ENCODE measurements at regions not wholly inside any gene's neighbourhood (a gene's known extent, or its start where the extent isn't known, plus 50 kb on each side); places are given as distances from the start of the nearest gene placed in this dataset.

DNA sequence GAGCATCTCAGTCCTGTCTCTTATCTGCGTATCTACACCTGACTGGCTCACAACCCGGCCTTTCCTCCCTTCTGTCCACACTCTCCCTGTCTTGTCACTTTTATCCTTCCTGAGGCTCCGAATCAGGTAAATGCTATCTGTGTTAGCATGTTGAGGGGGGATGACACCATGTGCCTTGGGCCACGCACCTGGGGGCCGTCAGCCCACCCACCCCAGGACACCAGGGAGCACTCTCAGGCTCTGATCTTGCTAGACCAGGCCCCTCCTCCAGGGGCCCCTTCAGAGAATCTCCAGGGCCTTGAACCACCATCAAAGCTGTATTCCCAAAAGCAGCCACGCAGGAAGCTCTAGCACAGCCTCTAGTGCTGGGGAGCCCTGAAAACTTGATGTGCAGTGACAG, 278.7 kb upstream of the SHH start (continued):
- TF ChIP-seq, protein P1, sequence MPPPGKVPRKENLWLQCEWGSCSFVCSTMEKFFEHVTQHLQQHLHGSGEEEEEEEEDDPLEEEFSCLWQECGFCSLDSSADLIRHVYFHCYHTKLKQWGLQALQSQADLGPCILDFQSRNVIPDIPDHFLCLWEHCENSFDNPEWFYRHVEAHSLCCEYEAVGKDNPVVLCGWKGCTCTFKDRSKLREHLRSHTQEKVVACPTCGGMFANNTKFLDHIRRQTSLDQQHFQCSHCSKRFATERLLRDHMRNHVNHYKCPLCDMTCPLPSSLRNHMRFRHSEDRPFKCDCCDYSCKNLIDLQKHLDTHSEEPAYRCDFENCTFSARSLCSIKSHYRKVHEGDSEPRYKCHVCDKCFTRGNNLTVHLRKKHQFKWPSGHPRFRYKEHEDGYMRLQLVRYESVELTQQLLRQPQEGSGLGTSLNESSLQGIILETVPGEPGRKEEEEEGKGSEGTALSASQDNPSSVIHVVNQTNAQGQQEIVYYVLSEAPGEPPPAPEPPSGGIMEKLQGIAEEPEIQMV (CRISPR knock-in tag; IDR thresholded peaks at IDR 0.05; ENCODE audit: low read depth) = no peak
- TF ChIP-seq BORCS8-MEF2B (CRISPR knock-in tag; IDR thresholded peaks at IDR 0.05) = no peak
- no peak for TF ChIP-seq ZNF335 (CRISPR knock-in tag; IDR thresholded peaks at IDR 0.05)
- no peak for TF ChIP-seq NCOA5 (CRISPR knock-in tag; IDR thresholded peaks at IDR 0.05)
- TF ChIP-seq FOXC1 (CRISPR knock-in tag; IDR thresholded peaks at IDR 0.05; ENCODE audit: borderline replicate concordance) = no peak
- TF ChIP-seq, protein P2, sequence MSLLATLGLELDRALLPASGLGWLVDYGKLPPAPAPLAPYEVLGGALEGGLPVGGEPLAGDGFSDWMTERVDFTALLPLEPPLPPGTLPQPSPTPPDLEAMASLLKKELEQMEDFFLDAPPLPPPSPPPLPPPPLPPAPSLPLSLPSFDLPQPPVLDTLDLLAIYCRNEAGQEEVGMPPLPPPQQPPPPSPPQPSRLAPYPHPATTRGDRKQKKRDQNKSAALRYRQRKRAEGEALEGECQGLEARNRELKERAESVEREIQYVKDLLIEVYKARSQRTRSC (CRISPR knock-in tag; IDR thresholded peaks at IDR 0.05; ENCODE audit: low read depth) = no peak
- TF ChIP-seq ZNF329 (CRISPR knock-in tag; IDR thresholded peaks at IDR 0.05; ENCODE audit: low read depth) = no peak
- TF ChIP-seq RBM22 (optimal IDR thresholded peaks at IDR 0.05; ENCODE audit: low read length) = no peak
- TF ChIP-seq JDP2 (CRISPR knock-in tag; IDR thresholded peaks at IDR 0.05; ENCODE audit: borderline replicate concordance) = no peak
- TF ChIP-seq, protein P3, sequence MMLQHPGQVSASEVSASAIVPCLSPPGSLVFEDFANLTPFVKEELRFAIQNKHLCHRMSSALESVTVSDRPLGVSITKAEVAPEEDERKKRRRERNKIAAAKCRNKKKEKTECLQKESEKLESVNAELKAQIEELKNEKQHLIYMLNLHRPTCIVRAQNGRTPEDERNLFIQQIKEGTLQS (CRISPR knock-in tag; IDR thresholded peaks at IDR 0.05) = no peak

DNA sequence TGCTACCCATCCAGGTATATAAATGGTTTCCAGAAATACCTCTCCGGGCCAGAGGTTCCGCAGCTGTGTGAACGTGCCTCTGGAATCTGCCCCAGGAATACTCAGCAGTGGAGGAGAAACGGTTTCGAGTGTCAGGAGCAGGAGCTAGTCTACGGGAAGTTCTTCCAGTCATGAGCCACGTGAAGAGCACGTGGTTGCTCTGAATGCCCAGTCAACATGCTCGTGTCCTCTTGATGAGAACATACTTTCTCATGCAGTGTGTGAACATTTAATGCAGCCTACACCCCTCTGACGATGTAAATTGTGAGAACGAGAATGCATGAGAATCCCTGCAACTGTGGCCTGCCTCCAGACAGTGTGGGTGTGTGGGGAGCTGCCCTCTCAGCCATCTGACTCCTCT, 277.0 kb upstream of the SHH start:
- Histone ChIP-seq H2AFZ (ENCODE audit: low read length) (no peak overlapping the region), H4K20me1 (ENCODE audit: insufficient read depth, low read length) (no peaks in the 10 kb centered on the region), H3K9ac (ENCODE audit: insufficient read depth, low read depth, low read length) (no peak overlapping the region), H3K27ac (ENCODE audit: extremely low read length, insufficient read depth, low read length) (no peak overlapping the region), H3K79me2 (ENCODE audit: insufficient read depth, low read length) (no peaks in the 10 kb centered on the region), H3K9me3 (ENCODE audit: low read length) (no peaks in the 10 kb centered on the region), H3K27me3 (ENCODE audit: control insufficient read depth in 1 of 2, insufficient read depth in 2 of 2, low read length in 2 of 2) (peaks cover 5 to 50% of the 10 kb centered on the region in 2 experiments; a peak in 4 of 5 replicates), H3K4me2 (ENCODE audit: low read depth, low read length) (no peak overlapping the region), H3K36me3 (replicated peaks in 1 of 2; ENCODE audit: control insufficient read depth in 1 of 2, insufficient read depth in 2 of 2, low read length in 2 of 2) (no peaks in the 10 kb centered on the region), H3K4me1 (ENCODE audit: insufficient read depth, low read length) (no peaks in the 10 kb centered on the region), H3K4me3 (replicated peaks in 1 of 3; ENCODE audit: insufficient read depth in 1 of 3, low read depth in 2 of 3, low read length in 3 of 3) (no peak overlapping the region)
- in situ Hi-C loops (cut with HindIII; ENCODE audit: extremely low pct_ligation_motif_present, low pct_unique_long_range_greater_than_20kb) (no loop called here), intact Hi-C loops (cut with micrococcal nuclease; ENCODE audit: unreplicated experiment) (no loop called here)
- DNase-seq (ENCODE audit: low spot score) = no peak
- CTCF ChIA-PET (ENCODE audit: low intra/inter-chr PET ratio, low total read pairs) = no interaction called here
- POLR2A ChIA-PET = no interaction called here
- no TSS peak for BruUV-seq (replicated peaks)
- ATAC-seq = no peak
- TF ChIP-seq, protein P4, sequence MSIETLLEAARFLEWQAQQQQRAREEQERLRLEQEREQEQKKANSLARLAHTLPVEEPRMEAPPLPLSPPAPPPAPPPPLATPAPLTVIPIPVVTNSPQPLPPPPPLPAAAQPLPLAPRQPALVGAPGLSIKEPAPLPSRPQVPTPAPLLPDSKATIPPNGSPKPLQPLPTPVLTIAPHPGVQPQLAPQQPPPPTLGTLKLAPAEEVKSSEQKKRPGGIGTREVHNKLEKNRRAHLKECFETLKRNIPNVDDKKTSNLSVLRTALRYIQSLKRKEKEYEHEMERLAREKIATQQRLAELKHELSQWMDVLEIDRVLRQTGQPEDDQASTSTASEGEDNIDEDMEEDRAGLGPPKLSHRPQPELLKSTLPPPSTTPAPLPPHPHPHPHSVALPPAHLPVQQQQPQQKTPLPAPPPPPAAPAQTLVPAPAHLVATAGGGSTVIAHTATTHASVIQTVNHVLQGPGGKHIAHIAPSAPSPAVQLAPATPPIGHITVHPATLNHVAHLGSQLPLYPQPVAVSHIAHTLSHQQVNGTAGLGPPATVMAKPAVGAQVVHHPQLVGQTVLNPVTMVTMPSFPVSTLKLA (IDR thresholded peaks at IDR 0.05) = peak; percentile 91
- no peak for TF ChIP-seq THAP11 (CRISPR knock-in tag; IDR thresholded peaks at IDR 0.05)
- WGBS (ENCODE audit: low lambda C conversion rate) = 36% methylated on average over 7 of the region's 11 CpGs
- no peak for FAIRE-seq

Measured in HepG2 (cell line).